Liver (tissue), 8 donors: ENCODE measurements at regions not wholly inside any gene's neighbourhood (a gene's known extent, or its start where the extent isn't known, plus 50 kb on each side); places are given as distances from the start of the nearest gene placed in this dataset.

ENCODE experiments used
- DNase-seq: peaks from one replicate; pipeline ENCODE4 v3.0.0-alpha.2; 2017; ENCODE audit warnings: low spot score
- H3K27ac ChIP-seq, 2 donors: one replicate each; pipeline ENCODE4 v1.7.0; 2013; ENCODE audit warnings: inconsistent platforms in 2 of 2, low read length in 2 of 2, control low read depth in 1 of 2, low read depth in 1 of 2, mild to moderate bottlenecking in 1 of 2
- H3K27me3 ChIP-seq, 4 donors: one replicate each; pipeline versions ENCODE4 v1.6.1 to v1.7.0; 2013; ENCODE audit warnings: low read length in 3 of 4, inconsistent platforms in 1 of 4, mild to moderate bottlenecking in 1 of 4, moderate library complexity in 1 of 4; ENCODE audit not compliant: control insufficient read depth in 4 of 4, insufficient read depth in 4 of 4
- H3K36me3 ChIP-seq, 4 donors: one replicate each; pipeline versions ENCODE4 v1.6.1 to v1.7.0; 2013; ENCODE audit warnings: low read length in 3 of 4, mild to moderate bottlenecking in 3 of 4, low read depth in 1 of 4, moderate library complexity in 1 of 4; ENCODE audit not compliant: control insufficient read depth in 4 of 4, insufficient read depth in 3 of 4
- H3K4me1 ChIP-seq, 4 donors: one replicate each; pipeline versions ENCODE4 v1.6.1 to v1.7.0; 2013; ENCODE audit warnings: low read length in 3 of 4, mild to moderate bottlenecking in 3 of 4, moderate library complexity in 1 of 4; ENCODE audit not compliant: control insufficient read depth in 4 of 4, insufficient read depth in 4 of 4
- H3K4me3 ChIP-seq, 3 donors: one replicate each; pipeline versions ENCODE4 v1.6.1 to v1.7.0; 2013; ENCODE audit warnings: low read length in 3 of 3, control low read depth in 1 of 3, low read depth in 1 of 3, mild to moderate bottlenecking in 1 of 3
- H3K9ac ChIP-seq, 2 donors: one replicate each; pipeline ENCODE4 v1.7.0; 2013; ENCODE audit warnings: low read length in 2 of 2, mild to moderate bottlenecking in 2 of 2, moderate library complexity in 2 of 2, control low read depth in 1 of 2, low read depth in 1 of 2
- H3K9me3 ChIP-seq, 4 donors: one replicate each; pipeline versions ENCODE4 v1.6.1 to v1.7.0; 2013; ENCODE audit warnings: low read length in 3 of 4; ENCODE audit not compliant: control insufficient read depth in 4 of 4
- EGR1 ChIP-seq, 2 donors: IDR thresholded peaks; 2 replicates each; pipeline ENCODE4 v1.6.1; 2016 to 2018; ENCODE audit warnings: antibody characterized with exemption in 2 of 2, low read depth in 2 of 2
- FOXA1 ChIP-seq: IDR thresholded peaks from 2 replicates; pipeline ENCODE4 v1.6.1; 2016; ENCODE audit warnings: antibody characterized with exemption
- FOXA2 ChIP-seq: IDR thresholded peaks from 2 replicates; pipeline ENCODE4 v1.6.1; 2016; ENCODE audit warnings: antibody characterized with exemption
- GABPA ChIP-seq, 2 donors: IDR thresholded peaks in 1 of 2; conservative IDR thresholded peaks in 1 of 2; 2 replicates each; pipeline ENCODE4 v1.6.1; 2016; ENCODE audit warnings: antibody characterized with exemption in 2 of 2, mild to moderate bottlenecking in 1 of 2, moderate library complexity in 1 of 2
- HNF4A ChIP-seq, 2 donors: conservative IDR thresholded peaks; 2 replicates each; pipeline ENCODE4 v1.6.1; 2016; ENCODE audit warnings: antibody characterized with exemption in 2 of 2, mild to moderate bottlenecking in 2 of 2
- HNF4G ChIP-seq: IDR thresholded peaks from 2 replicates; pipeline ENCODE4 v1.6.1; 2016; ENCODE audit warnings: antibody characterized with exemption
- JUND ChIP-seq, 2 donors: IDR thresholded peaks; 2 replicates each; pipeline ENCODE4 v1.6.1; 2016; ENCODE audit warnings: antibody characterized with exemption in 2 of 2
- NR2F2 ChIP-seq: IDR thresholded peaks from 2 replicates; pipeline ENCODE4 v1.6.1; 2016; ENCODE audit warnings: antibody characterized with exemption
- RAD21 ChIP-seq, 2 donors: IDR thresholded peaks; 2 replicates each; pipeline ENCODE4 v1.6.1; 2016; ENCODE audit warnings: antibody characterized with exemption in 2 of 2, mild to moderate bottlenecking in 2 of 2
- RXRA ChIP-seq, 2 donors: IDR thresholded peaks; 2 replicates each; pipeline ENCODE4 v1.6.1; 2017 to 2018; ENCODE audit warnings: antibody characterized with exemption in 2 of 2, mild to moderate bottlenecking in 1 of 2
- SP1 ChIP-seq: IDR thresholded peaks from 2 replicates; pipeline ENCODE4 v1.6.1; 2018; ENCODE audit warnings: antibody characterized with exemption, mild to moderate bottlenecking
- TAF1 ChIP-seq: conservative IDR thresholded peaks from 2 replicates; pipeline ENCODE4 v1.6.1; 2016; ENCODE audit warnings: antibody characterized with exemption, mild to moderate bottlenecking
- YY1 ChIP-seq: IDR thresholded peaks from 2 replicates; pipeline ENCODE4 v1.6.1; 2016; ENCODE audit warnings: antibody characterized with exemption, mild to moderate bottlenecking
- WGBS: extraction: QIAGEN DNeasy Blood & Tissue Kit; methylation state at CpG from one replicate; pipeline ENCODE4 v1.1.7; 2013; 5-methylcytosine and 5-hydroxymethylcytosine counted together
- TF ChIP-seq, protein P1 (sequence below): fragments of 150-350 bp; IDR thresholded peaks from 2 replicates; pipeline ENCODE4 v1.5.1; 2017; ENCODE audit warnings: improper control_type of control experiment, low read depth, low read length; ENCODE audit not compliant: missing input control
- TF ChIP-seq, protein P2 (sequence below): IDR thresholded peaks from 2 replicates; pipeline ENCODE4 v1.6.1; 2016; ENCODE audit warnings: antibody characterized with exemption
- TF ChIP-seq, protein P3 (sequence below): IDR thresholded peaks from 2 replicates; pipeline ENCODE4 v1.6.1; 2016; ENCODE audit warnings: antibody characterized with exemption
- TF ChIP-seq, protein P4 (sequence below): IDR thresholded peaks from 2 replicates; pipeline ENCODE4 v1.6.1; 2016; ENCODE audit warnings: antibody characterized with exemption, mild to moderate bottlenecking
- TF ChIP-seq, protein P5 (sequence below): IDR thresholded peaks from 2 replicates; pipeline ENCODE4 v1.6.1; 2016; ENCODE audit warnings: antibody characterized with exemption
- donor health status: healthy.
- donor health status: healthy.
- donor health status: healthy.
- donor health status: healthy.
- donor health status: healthy.

DNA sequence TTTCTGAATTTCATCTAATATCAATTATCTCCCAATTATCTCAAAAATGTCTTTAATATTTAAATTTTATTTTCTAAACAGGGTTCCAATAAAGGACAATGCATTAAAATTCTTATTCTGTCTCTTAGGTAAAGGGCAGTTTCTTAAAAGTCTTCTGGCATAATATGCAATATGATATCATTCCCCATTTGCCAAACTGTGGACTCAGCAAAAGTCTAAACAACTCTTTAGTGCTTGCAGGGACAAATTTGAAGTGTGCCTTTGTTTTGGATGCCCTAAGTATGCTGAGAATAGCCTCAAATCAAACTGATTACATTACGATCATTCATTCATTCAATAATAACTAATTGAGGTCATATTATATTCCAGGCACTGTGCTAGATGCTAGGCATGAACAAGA is 281.0 kb upstream of the KIRREL3 start:
- Histone ChIP-seq H3K27me3 (no peaks in the 10 kb centered on the region), H3K9me3 (no peaks in the 10 kb centered on the region), H3K27ac (no peak overlapping the region), H3K9ac (no peak overlapping the region), H3K4me1 (no peaks in the 10 kb centered on the region), H3K4me3 (no peak overlapping the region), H3K36me3 (no peaks in the 10 kb centered on the region)
- no peak for DNase-seq
- WGBS = 89% methylated on average over 1 of the region's 1 CpG
- TF ChIP-seq TAF1 (no peak), FOXA1 (no peak), JUND (IDR thresholded peaks at IDR 0.05) (no peak), EGR1 (IDR thresholded peaks at IDR 0.05; ENCODE audit: low read depth in 2 of 2) (no peak), YY1 (no peak), FOXA2 (no peak), RXRA (IDR thresholded peaks at IDR 0.05) (no peak), GABPA (IDR thresholded peaks at IDR 0.05 in 1 of 2, conservative IDR thresholded peaks at IDR 0.05 in 1 of 2) (no peak), RAD21 (IDR thresholded peaks at IDR 0.05) (no peak), HNF4G (no peak), NR2F2 (no peak)
- TF ChIP-seq, protein P1, sequence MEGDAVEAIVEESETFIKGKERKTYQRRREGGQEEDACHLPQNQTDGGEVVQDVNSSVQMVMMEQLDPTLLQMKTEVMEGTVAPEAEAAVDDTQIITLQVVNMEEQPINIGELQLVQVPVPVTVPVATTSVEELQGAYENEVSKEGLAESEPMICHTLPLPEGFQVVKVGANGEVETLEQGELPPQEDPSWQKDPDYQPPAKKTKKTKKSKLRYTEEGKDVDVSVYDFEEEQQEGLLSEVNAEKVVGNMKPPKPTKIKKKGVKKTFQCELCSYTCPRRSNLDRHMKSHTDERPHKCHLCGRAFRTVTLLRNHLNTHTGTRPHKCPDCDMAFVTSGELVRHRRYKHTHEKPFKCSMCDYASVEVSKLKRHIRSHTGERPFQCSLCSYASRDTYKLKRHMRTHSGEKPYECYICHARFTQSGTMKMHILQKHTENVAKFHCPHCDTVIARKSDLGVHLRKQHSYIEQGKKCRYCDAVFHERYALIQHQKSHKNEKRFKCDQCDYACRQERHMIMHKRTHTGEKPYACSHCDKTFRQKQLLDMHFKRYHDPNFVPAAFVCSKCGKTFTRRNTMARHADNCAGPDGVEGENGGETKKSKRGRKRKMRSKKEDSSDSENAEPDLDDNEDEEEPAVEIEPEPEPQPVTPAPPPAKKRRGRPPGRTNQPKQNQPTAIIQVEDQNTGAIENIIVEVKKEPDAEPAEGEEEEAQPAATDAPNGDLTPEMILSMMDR = no peak
- TF ChIP-seq, protein P2, sequence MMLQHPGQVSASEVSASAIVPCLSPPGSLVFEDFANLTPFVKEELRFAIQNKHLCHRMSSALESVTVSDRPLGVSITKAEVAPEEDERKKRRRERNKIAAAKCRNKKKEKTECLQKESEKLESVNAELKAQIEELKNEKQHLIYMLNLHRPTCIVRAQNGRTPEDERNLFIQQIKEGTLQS = no peak
- TF ChIP-seq, protein P3, sequence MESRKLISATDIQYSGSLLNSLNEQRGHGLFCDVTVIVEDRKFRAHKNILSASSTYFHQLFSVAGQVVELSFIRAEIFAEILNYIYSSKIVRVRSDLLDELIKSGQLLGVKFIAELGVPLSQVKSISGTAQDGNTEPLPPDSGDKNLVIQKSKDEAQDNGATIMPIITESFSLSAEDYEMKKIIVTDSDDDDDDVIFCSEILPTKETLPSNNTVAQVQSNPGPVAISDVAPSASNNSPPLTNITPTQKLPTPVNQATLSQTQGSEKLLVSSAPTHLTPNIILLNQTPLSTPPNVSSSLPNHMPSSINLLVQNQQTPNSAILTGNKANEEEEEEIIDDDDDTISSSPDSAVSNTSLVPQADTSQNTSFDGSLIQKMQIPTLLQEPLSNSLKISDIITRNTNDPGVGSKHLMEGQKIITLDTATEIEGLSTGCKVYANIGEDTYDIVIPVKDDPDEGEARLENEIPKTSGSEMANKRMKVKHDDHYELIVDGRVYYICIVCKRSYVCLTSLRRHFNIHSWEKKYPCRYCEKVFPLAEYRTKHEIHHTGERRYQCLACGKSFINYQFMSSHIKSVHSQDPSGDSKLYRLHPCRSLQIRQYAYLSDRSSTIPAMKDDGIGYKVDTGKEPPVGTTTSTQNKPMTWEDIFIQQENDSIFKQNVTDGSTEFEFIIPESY = no peak

DNA sequence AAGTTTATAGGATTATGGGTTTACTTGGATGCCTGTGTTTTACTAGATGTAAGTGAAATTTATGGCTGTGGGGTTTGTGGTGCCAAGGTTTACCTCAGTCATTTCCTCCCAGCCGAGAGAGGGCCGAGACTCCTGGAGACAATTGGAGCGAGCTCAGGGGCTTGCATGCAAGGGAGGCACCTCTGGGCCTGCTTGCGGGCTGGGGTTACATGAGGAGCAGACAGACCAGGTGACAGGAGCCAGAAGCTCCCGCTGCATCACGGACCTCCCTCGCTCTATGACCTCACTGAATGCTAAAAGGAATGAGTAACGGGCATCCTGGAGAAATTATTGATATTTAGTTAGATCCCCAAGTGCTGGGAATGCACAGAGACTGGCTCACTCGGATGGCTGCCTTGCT is 275.2 kb upstream of the KIRREL3 start:
- H3K4me1 ChIP-seq = no peaks in the 10 kb centered on the region
- no peak overlapping the region for H3K27ac ChIP-seq
- no peak overlapping the region for H3K9ac ChIP-seq
- no peaks in the 10 kb centered on the region for H3K9me3 ChIP-seq
- 70% methylated on average over 9 of the region's 9 CpGs for WGBS
- no peaks in the 10 kb centered on the region for H3K36me3 ChIP-seq
- H3K4me3 ChIP-seq = no peak overlapping the region
- no peak for DNase-seq
- H3K27me3 ChIP-seq = no peaks in the 10 kb centered on the region
- no peak for TF ChIP-seq SP1
- TF ChIP-seq, protein P2 = no peak
- TF ChIP-seq HNF4A (conservative IDR thresholded peaks at IDR 0.05) = no peak
- no peak for TF ChIP-seq RXRA (IDR thresholded peaks at IDR 0.05)
- no peak for TF ChIP-seq JUND (IDR thresholded peaks at IDR 0.05)
- TF ChIP-seq HNF4G = no peak
- no peak for TF ChIP-seq GABPA (IDR thresholded peaks at IDR 0.05 in 1 of 2, conservative IDR thresholded peaks at IDR 0.05 in 1 of 2)
- TF ChIP-seq, protein P1 = no peak
- no peak for TF ChIP-seq RAD21 (IDR thresholded peaks at IDR 0.05)
- no peak for TF ChIP-seq FOXA2
- TF ChIP-seq, protein P3 = no peak
- no peak for TF ChIP-seq FOXA1
- TF ChIP-seq NR2F2 = no peak
- TF ChIP-seq, protein P4, sequence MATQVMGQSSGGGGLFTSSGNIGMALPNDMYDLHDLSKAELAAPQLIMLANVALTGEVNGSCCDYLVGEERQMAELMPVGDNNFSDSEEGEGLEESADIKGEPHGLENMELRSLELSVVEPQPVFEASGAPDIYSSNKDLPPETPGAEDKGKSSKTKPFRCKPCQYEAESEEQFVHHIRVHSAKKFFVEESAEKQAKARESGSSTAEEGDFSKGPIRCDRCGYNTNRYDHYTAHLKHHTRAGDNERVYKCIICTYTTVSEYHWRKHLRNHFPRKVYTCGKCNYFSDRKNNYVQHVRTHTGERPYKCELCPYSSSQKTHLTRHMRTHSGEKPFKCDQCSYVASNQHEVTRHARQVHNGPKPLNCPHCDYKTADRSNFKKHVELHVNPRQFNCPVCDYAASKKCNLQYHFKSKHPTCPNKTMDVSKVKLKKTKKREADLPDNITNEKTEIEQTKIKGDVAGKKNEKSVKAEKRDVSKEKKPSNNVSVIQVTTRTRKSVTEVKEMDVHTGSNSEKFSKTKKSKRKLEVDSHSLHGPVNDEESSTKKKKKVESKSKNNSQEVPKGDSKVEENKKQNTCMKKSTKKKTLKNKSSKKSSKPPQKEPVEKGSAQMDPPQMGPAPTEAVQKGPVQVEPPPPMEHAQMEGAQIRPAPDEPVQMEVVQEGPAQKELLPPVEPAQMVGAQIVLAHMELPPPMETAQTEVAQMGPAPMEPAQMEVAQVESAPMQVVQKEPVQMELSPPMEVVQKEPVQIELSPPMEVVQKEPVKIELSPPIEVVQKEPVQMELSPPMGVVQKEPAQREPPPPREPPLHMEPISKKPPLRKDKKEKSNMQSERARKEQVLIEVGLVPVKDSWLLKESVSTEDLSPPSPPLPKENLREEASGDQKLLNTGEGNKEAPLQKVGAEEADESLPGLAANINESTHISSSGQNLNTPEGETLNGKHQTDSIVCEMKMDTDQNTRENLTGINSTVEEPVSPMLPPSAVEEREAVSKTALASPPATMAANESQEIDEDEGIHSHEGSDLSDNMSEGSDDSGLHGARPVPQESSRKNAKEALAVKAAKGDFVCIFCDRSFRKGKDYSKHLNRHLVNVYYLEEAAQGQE = no peak
- TF ChIP-seq, protein P5, sequence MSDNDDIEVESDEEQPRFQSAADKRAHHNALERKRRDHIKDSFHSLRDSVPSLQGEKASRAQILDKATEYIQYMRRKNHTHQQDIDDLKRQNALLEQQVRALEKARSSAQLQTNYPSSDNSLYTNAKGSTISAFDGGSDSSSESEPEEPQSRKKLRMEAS = no peak
- no peak for TF ChIP-seq YY1
- no peak for TF ChIP-seq EGR1 (IDR thresholded peaks at IDR 0.05; ENCODE audit: low read depth in 2 of 2)
- TF ChIP-seq TAF1 = no peak
